Psoas muscle (tissue), 7 donors: ENCODE measurements at regions not wholly inside any gene's neighbourhood (a gene's known extent, or its start where the extent isn't known, plus 50 kb on each side); places are given as distances from the start of the nearest gene placed in this dataset.

Source experiments
- ATAC-seq, 4 donors: fragments of 200-7000 bp; cut with Tn5 transposase; one replicate each; pipeline ENCODE4 v1.9.1; 2020; ENCODE audit warnings: moderate library complexity in 3 of 4, mild to moderate bottlenecking in 2 of 4
- DNase-seq, 2 donors: peaks; one replicate each; pipeline ENCODE4 v3.0.0-alpha.2; 2020
- H3K27ac ChIP-seq: fragments of 200-600 bp; one replicate; pipeline ENCODE4 v1.8.0; 2022
- H3K27me3 ChIP-seq, 3 donors: fragments of 200-600 bp in 1 of 3; one replicate each; pipeline versions ENCODE4 v1.6.1 to v1.8.0; 2013 to 2022; ENCODE audit warnings: low read length in 2 of 3, mild to moderate bottlenecking in 2 of 3, moderate library complexity in 1 of 3; ENCODE audit not compliant: insufficient read depth in 3 of 3
- H3K36me3 ChIP-seq, 2 donors: fragments of 200-600 bp in 1 of 2; one replicate each; pipeline versions ENCODE4 v1.6.1 to v1.8.0; 2013 to 2022; ENCODE audit warnings: low read depth in 1 of 2, mild to moderate bottlenecking in 1 of 2, moderate library complexity in 1 of 2; ENCODE audit not compliant: insufficient read depth in 1 of 2
- H3K4me1 ChIP-seq: fragments of 200-600 bp; one replicate; pipeline ENCODE4 v1.8.0; 2022
- H3K4me3 ChIP-seq: fragments of 200-600 bp; one replicate; pipeline ENCODE4 v1.8.0; 2022; ENCODE audit warnings: mild to moderate bottlenecking
- H3K9me3 ChIP-seq: fragments of 200-600 bp; one replicate; pipeline ENCODE4 v1.8.0; 2022
- WGBS, 3 donors: extraction: QIAGEN DNeasy Blood & Tissue Kit; methylation state at CpG; one replicate each; pipeline versions ENCODE4 v1.1.6 to v1.1.7; 2013; 5-methylcytosine and 5-hydroxymethylcytosine counted together
- intact Hi-C, 2 donors: fragments of 100-400 bp; cut with DNase I; formaldehyde crosslinking; loops; one replicate each; pipeline versions ENCODE4 v1.11.0 to v1.14.2; 2022
- TF ChIP-seq, protein P1 (sequence below): fragments of 200-600 bp; IDR thresholded peaks from one replicate; pipeline ENCODE4 v1.8.0; 2022; ENCODE audit warnings: antibody characterized with exemption
- donor health status: healthy with polysubstance abuse.
- donor health status: DM: no; HTN: no; CAD: no; lungs with moderate emphysema.
- donor health status: Bipolar disorder and iron deficiency.
- donor health status: healthy.
- donor health status: DM: yes; HTN: yes; CAD: no.
- donor health status: DM: no; HTN: no; CAD: no.
- donor health status: DM: yes; HTN: yes; CAD: no.

DNA sequence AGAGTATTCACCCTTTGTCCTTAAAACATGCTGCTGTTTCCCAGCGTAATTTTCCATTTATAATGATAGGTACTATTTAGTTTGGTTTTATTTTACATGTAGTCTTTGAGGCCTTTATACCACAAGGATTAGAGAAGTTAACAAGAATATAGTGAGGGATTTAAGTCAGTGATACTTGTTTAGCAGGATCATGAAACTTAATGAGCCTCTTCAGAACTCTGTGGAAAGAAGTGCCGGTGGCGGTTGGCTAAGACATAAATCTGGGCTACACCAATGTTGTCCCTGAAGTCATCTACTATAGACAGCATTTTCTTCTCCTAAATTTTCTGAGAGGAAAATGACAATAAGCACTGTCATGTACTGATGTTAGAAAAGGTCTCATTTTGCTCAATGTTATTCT is 1226.0 kb upstream of the SEL1L start:
- H3K4me1 ChIP-seq: no peaks in the 10 kb centered on the region
- no peak overlapping the region for H3K27ac ChIP-seq
- ATAC-seq (no peak), DNase-seq (no peak)
- H3K36me3 ChIP-seq: no peaks in the 10 kb centered on the region
- H3K9me3 ChIP-seq: no peaks in the 10 kb centered on the region
- TF ChIP-seq, protein P1, sequence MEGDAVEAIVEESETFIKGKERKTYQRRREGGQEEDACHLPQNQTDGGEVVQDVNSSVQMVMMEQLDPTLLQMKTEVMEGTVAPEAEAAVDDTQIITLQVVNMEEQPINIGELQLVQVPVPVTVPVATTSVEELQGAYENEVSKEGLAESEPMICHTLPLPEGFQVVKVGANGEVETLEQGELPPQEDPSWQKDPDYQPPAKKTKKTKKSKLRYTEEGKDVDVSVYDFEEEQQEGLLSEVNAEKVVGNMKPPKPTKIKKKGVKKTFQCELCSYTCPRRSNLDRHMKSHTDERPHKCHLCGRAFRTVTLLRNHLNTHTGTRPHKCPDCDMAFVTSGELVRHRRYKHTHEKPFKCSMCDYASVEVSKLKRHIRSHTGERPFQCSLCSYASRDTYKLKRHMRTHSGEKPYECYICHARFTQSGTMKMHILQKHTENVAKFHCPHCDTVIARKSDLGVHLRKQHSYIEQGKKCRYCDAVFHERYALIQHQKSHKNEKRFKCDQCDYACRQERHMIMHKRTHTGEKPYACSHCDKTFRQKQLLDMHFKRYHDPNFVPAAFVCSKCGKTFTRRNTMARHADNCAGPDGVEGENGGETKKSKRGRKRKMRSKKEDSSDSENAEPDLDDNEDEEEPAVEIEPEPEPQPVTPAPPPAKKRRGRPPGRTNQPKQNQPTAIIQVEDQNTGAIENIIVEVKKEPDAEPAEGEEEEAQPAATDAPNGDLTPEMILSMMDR: no peak
- no peak overlapping the region for H3K4me3 ChIP-seq
- WGBS, 3 donors: 44 to 61% (median 54%) methylated on average over 3 of the region's 3 CpGs
- intact Hi-C loops: no loop called here
- H3K27me3 ChIP-seq: no peaks in the 10 kb centered on the region

DNA sequence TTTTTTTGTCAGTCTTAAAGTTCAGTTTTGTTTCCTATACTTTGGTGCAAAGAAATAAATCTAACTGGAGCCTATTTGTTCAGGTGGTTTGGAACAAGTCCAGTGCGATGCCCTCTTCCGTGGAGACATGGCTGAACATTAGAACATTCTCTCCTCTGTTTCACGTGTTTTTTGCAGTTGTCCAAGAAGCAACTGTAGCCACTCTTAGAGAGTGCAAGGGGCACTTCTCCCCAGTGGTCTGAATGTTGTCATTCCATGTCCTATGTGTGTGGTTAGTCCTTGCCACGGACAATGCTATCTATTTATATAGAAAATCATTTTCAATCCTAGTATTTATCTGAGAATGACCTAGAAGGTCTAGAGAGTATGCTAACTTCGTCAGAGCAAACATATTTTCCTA is 1232.5 kb upstream of the SEL1L start:
- ATAC-seq (no peak), DNase-seq (no peak)
- intact Hi-C loops: no loop called here
- TF ChIP-seq, protein P1: no peak
- Histone ChIP-seq H3K4me3 (no peak overlapping the region), H3K27ac (no peak overlapping the region), H3K27me3 (no peaks in the 10 kb centered on the region), H3K4me1 (no peaks in the 10 kb centered on the region), H3K36me3 (no peaks in the 10 kb centered on the region), H3K9me3 (no peaks in the 10 kb centered on the region)
- 62 to 67% (median 65%) methylated on average over 5 of the region's 5 CpGs for WGBS, 3 donors

DNA sequence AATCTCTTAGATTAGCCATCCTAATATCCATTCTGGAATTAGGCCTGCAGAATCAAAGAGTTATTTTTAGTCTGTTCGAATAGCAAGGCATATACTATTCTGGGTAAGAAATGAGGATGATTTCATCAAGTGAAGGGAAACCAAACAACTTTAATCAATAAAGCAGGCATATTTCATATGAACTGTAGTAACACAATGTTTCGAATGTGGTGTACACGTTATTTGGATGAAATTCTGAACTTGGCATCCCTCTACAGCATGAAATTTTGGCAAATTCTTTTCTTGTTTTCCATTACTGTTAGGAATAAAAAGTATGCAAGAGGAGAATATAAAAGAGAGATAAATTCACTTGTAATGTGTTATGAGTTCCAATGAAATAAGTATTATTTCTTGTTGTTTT is 1233.3 kb upstream of the SEL1L start:
- no peak overlapping the region for H3K4me3 ChIP-seq
- TF ChIP-seq, protein P1: no peak
- no peaks in the 10 kb centered on the region for H3K36me3 ChIP-seq
- ATAC-seq: no peak
- no peak overlapping the region for H3K27ac ChIP-seq
- no peaks in the 10 kb centered on the region for H3K9me3 ChIP-seq
- WGBS, 3 donors: 15 to 34% (median 18%) methylated on average over 3 of the region's 3 CpGs
- DNase-seq: no peak
- no peaks in the 10 kb centered on the region for H3K4me1 ChIP-seq
- H3K27me3 ChIP-seq: no peaks in the 10 kb centered on the region
- intact Hi-C loops: no loop called here

DNA sequence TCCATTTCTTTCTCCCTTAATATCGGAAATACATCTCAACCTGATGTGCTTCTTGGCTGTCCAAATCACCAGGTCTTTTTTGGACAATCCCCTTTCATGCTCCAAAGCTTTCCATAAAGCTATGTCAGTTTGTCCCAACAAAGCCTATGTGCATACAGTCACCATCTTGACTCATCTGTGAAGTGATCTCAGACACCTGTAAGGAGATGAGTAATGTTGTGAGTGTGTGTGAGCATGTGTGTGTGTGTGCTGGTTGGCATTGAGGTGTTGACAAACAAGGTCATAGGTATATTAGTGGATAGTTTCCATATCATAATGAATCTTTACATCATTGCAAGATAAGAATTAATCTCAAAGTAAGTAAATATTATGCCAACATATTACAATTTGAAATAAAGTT is 1243.3 kb upstream of the SEL1L start:
- DNase-seq (no peak), ATAC-seq (no peak)
- no peaks in the 10 kb centered on the region for H3K27me3 ChIP-seq
- H3K27ac ChIP-seq: no peak overlapping the region
- no peaks in the 10 kb centered on the region for H3K9me3 ChIP-seq
- TF ChIP-seq, protein P1: no peak
- 95 to 98% (median 97%) methylated on average over 1 of the region's 1 CpG for WGBS, 3 donors
- no peak overlapping the region for H3K4me3 ChIP-seq
- H3K4me1 ChIP-seq: no peaks in the 10 kb centered on the region
- intact Hi-C loops: no loop called here
- H3K36me3 ChIP-seq: no peaks in the 10 kb centered on the region

DNA sequence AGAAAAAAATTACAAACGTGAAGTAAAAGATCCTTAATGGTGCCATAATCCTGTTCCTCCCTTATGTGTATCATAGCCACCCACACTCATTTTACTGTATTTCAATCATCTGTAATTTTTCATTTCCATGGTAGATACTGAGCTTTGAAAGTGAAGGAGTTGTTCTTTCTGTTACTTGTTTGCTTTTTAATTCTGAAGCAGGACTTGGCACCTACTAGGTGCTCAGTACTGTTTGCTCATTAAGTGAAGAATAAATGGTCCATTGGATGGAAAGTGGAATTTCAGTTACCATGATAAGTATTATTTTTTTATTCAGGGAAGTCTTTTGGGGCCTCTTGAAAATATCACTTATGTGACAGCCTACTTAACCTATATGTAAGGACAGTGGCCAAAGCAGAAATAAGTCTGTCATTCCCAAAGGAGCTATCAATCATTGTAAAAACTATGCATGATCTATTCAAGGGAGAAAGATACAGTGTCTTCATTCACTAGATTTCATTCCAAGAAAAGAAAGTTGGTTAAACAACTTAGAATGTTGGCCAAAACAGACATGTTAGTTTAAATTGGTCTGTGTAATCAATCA is 1244.4 kb upstream of the SEL1L start:
- 65 to 79% (median 65%) methylated on average over 1 of the region's 1 CpG for WGBS, 3 donors
- no peaks in the 10 kb centered on the region for H3K9me3 ChIP-seq
- TF ChIP-seq, protein P1: no peak
- ATAC-seq (no peak), DNase-seq (no peak)
- no peaks in the 10 kb centered on the region for H3K4me1 ChIP-seq
- H3K27ac ChIP-seq: no peak overlapping the region
- H3K36me3 ChIP-seq: no peaks in the 10 kb centered on the region
- H3K4me3 ChIP-seq: no peak overlapping the region
- no peaks in the 10 kb centered on the region for H3K27me3 ChIP-seq
- intact Hi-C loops: no loop called here
